DOHH2 (cell line): ENCODE measurements at regions not wholly inside any gene's neighbourhood (a gene's known extent, or its start where the extent isn't known, plus 50 kb on each side); places are given as distances from the start of the nearest gene placed in this dataset.

Source experiments
- H3F3A ChIP-seq: fragments of 200-600 bp; sonication (generic), shearing (Covaris generic); 2 replicates; pipeline ENCODE4 v1.6.0; 2016; ENCODE audit warnings: antibody characterized with exemption, mild to moderate bottlenecking; ENCODE audit not compliant: control insufficient read depth, insufficient read depth
- H3K27ac ChIP-seq: fragments of 200-600 bp; sonication (generic); 2 replicates; pipeline ENCODE4 v1.5.1; 2014; ENCODE audit warnings: low read depth, mild to moderate bottlenecking, low read length, moderate library complexity
- H3K27me3 ChIP-seq: fragments of 200-600 bp; sonication (generic); 2 replicates; pipeline ENCODE4 v1.6.1; 2014; ENCODE audit warnings: mild to moderate bottlenecking, low read length, mixed read lengths; ENCODE audit not compliant: control insufficient read depth
- H3K36me3 ChIP-seq: fragments of 200-600 bp; sonication (generic); 2 replicates; pipeline ENCODE4 v1.6.1; 2014; ENCODE audit warnings: mild to moderate bottlenecking, low read length, moderate library complexity, mixed read lengths; ENCODE audit not compliant: control insufficient read depth
- H3K4me1 ChIP-seq: fragments of 200-600 bp; sonication (generic); 2 replicates; pipeline ENCODE4 v1.6.1; 2014; ENCODE audit warnings: mild to moderate bottlenecking, low read length, mixed read lengths; ENCODE audit not compliant: control insufficient read depth
- H3K4me2 ChIP-seq: fragments of 200-600 bp; sonication (generic); 2 replicates; pipeline ENCODE4 v1.6.0; 2014; ENCODE audit warnings: mild to moderate bottlenecking, low read length, moderate library complexity
- H3K4me3 ChIP-seq: fragments of 200-600 bp; sonication (generic); 2 replicates; pipeline ENCODE4 v1.5.1; 2014; ENCODE audit warnings: mild to moderate bottlenecking, low read length, mixed read lengths
- H3K79me2 ChIP-seq: fragments of 200-600 bp; sonication (generic); 2 replicates; pipeline ENCODE4 v1.6.1; 2014; ENCODE audit warnings: mild to moderate bottlenecking, low read length, mixed read lengths; ENCODE audit not compliant: control insufficient read depth
- H3K9me2 ChIP-seq: fragments of 200-600 bp; sonication (generic); replicated peaks from 2 replicates; pipeline ENCODE4 v1.6.1; 2014; ENCODE audit warnings: mild to moderate bottlenecking, low read length, mixed read lengths; ENCODE audit not compliant: control insufficient read depth
- H3K9me3 ChIP-seq: fragments of 200-600 bp; sonication (generic); 2 replicates; pipeline ENCODE4 v1.6.1; 2014; ENCODE audit warnings: antibody characterized with exemption, low read length, mixed read lengths; ENCODE audit not compliant: control insufficient read depth, insufficient read depth
- H4K20me1 ChIP-seq: fragments of 200-600 bp; sonication (generic); 2 replicates; pipeline ENCODE4 v1.6.0; 2014; ENCODE audit warnings: low read depth, mild to moderate bottlenecking, antibody characterized with exemption, low read length, moderate library complexity; ENCODE audit not compliant: control insufficient read depth, insufficient read depth
- EZH2phosphoT487 ChIP-seq: fragments of 200-600 bp; sonication (generic); IDR thresholded peaks from 2 replicates; pipeline ENCODE4 v1.6.1; 2017; ENCODE audit warnings: borderline replicate concordance, mild to moderate bottlenecking, antibody characterized with exemption, low read length, moderate library complexity, mixed read lengths
- TF ChIP-seq, protein P1 (sequence below): fragments of 200-600 bp; sonication (generic); IDR thresholded peaks from one replicate; pipeline ENCODE4 v1.5.1; 2014; ENCODE audit warnings: antibody characterized with exemption, mild to moderate bottlenecking, low read depth, low read length; ENCODE audit not compliant: poor library complexity, severe bottlenecking

- H3K9me3 ChIP-seq, result no peaks in the 10 kb centered on the region
- H3K79me2 ChIP-seq, result no peaks in the 10 kb centered on the region
- H3K27me3 ChIP-seq, result no peaks in the 10 kb centered on the region
- H3K4me2 ChIP-seq, result no peak overlapping the region
- H3K4me3 ChIP-seq, result no peak overlapping the region
- no peaks in the 10 kb centered on the region for H4K20me1 ChIP-seq
- H3K9me2 ChIP-seq, result no peaks in the 10 kb centered on the region
- no peaks in the 10 kb centered on the region for H3F3A ChIP-seq
- no peaks in the 10 kb centered on the region for H3K36me3 ChIP-seq
- H3K4me1 ChIP-seq, result no peaks in the 10 kb centered on the region
- TF ChIP-seq EZH2phosphoT487, result no peak
- TF ChIP-seq, protein P1, sequence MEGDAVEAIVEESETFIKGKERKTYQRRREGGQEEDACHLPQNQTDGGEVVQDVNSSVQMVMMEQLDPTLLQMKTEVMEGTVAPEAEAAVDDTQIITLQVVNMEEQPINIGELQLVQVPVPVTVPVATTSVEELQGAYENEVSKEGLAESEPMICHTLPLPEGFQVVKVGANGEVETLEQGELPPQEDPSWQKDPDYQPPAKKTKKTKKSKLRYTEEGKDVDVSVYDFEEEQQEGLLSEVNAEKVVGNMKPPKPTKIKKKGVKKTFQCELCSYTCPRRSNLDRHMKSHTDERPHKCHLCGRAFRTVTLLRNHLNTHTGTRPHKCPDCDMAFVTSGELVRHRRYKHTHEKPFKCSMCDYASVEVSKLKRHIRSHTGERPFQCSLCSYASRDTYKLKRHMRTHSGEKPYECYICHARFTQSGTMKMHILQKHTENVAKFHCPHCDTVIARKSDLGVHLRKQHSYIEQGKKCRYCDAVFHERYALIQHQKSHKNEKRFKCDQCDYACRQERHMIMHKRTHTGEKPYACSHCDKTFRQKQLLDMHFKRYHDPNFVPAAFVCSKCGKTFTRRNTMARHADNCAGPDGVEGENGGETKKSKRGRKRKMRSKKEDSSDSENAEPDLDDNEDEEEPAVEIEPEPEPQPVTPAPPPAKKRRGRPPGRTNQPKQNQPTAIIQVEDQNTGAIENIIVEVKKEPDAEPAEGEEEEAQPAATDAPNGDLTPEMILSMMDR, result no peak
- no peak overlapping the region for H3K27ac ChIP-seq
Observed at GRCh38 chr9:103900466-103900865, 193.6 kb upstream of the SMC2 start.

DNA sequence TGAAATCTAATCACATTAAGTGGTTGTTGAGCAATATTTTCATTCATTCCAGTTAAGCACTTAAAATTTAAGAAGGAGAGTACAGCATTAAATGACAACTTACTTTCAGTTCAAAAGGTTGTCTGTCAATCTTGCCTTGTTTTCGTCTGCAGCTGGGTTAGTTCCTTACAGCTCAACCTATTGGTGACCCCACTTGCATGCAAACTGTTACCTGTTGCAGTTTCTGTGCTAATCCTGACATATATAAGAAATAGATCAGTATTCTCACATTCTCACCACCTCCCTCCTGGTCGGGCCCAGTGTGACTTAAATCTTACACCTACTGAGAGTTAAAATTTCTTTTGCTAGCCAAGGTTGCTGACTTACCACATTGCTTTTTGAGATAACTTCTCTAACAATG, 191.8 kb upstream of the SMC2 start:
- no peak overlapping the region for H3K4me3 ChIP-seq
- H3K79me2 ChIP-seq, result no peaks in the 10 kb centered on the region
- H3K9me2 ChIP-seq, result no peaks in the 10 kb centered on the region
- no peaks in the 10 kb centered on the region for H3K36me3 ChIP-seq
- no peak for TF ChIP-seq EZH2phosphoT487
- TF ChIP-seq, protein P1, result no peak
- no peak overlapping the region for H3K4me2 ChIP-seq
- H3K27ac ChIP-seq, result no peak overlapping the region
- H3F3A ChIP-seq, result no peaks in the 10 kb centered on the region
- no peaks in the 10 kb centered on the region for H4K20me1 ChIP-seq
- H3K27me3 ChIP-seq, result no peaks in the 10 kb centered on the region
- H3K4me1 ChIP-seq, result no peaks in the 10 kb centered on the region
- no peaks in the 10 kb centered on the region for H3K9me3 ChIP-seq

DNA sequence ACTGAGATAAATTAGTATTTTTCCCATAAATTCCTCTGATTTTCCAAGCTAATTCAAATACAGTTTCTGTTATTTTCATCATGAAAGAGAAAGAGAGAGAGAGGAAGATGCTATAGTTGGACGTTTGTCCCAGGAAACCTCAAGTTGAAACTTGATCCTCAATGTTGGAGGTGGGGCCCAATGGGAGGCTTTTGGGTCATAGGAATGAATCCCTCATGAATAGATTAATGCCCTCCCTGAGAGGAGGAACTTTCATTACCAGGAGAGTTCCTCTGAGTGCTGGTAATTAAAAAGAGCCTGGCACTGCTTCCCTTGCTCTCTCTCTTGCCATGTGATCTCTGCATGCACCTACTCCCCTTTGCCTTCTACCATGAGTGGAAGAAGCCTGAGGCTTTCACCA, 189.9 kb upstream of the SMC2 start:
- H3F3A ChIP-seq, result no peaks in the 10 kb centered on the region
- no peaks in the 10 kb centered on the region for H3K36me3 ChIP-seq
- no peak overlapping the region for H3K4me2 ChIP-seq
- no peak overlapping the region for H3K27ac ChIP-seq
- H3K4me1 ChIP-seq, result no peaks in the 10 kb centered on the region
- no peaks in the 10 kb centered on the region for H3K79me2 ChIP-seq
- no peaks in the 10 kb centered on the region for H3K27me3 ChIP-seq
- H4K20me1 ChIP-seq, result no peaks in the 10 kb centered on the region
- H3K4me3 ChIP-seq, result no peak overlapping the region
- TF ChIP-seq, protein P1, result no peak
- H3K9me3 ChIP-seq, result no peaks in the 10 kb centered on the region
- H3K9me2 ChIP-seq, result no peaks in the 10 kb centered on the region

- H3K36me3 ChIP-seq, result no peaks in the 10 kb centered on the region
- no peaks in the 10 kb centered on the region for H3F3A ChIP-seq
- H4K20me1 ChIP-seq, result no peaks in the 10 kb centered on the region
- H3K4me3 ChIP-seq, result no peak overlapping the region
- no peak overlapping the region for H3K4me2 ChIP-seq
- H3K27ac ChIP-seq, result no peak overlapping the region
- H3K27me3 ChIP-seq, result no peaks in the 10 kb centered on the region
- H3K4me1 ChIP-seq, result no peaks in the 10 kb centered on the region
- no peaks in the 10 kb centered on the region for H3K79me2 ChIP-seq
- TF ChIP-seq EZH2phosphoT487, result no peak
- TF ChIP-seq, protein P1, result no peak
- H3K9me2 ChIP-seq, result no peaks in the 10 kb centered on the region; the same call in 1 of the 2 replicates
- no peaks in the 10 kb centered on the region for H3K9me3 ChIP-seq
Observed at GRCh38 chr9:103913899-103914298, 180.2 kb upstream of the SMC2 start.
